ENCODE measurements at regions not wholly inside any gene's neighbourhood (a gene's known extent, or its start where the extent isn't known, plus 50 kb on each side); places are given as distances from the start of the nearest gene placed in this dataset.

DNA sequence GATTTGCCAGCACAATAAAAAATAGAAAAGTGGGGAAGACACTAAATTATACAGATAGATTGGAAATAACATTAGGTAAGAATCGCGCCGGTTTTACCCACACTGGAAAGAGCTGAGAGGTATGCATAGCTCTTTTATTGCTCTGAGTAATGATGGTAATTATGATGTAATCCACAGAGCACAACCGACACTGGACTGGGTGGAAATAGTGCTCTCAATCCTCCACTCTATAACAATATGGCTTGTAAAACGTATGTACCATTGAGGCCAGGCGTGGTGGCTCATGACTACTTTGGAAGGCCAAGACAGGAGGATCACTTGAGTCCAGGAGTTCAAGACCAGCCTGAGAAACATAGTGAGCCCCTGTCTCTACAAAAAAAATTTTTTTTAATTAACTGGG lies 104.3 kb upstream of the RAPGEF2 start:
- no peak for DNase-seq
- Histone ChIP-seq H3K9me3 (ENCODE audit: control insufficient read depth, low read length) (no peaks in the 10 kb centered on the region), H3K27me3 (ENCODE audit: control insufficient read depth, insufficient read depth, low read length, poor library complexity, severe bottlenecking) (no peaks in the 10 kb centered on the region), H3K4me1 (ENCODE audit: control insufficient read depth, insufficient read depth, low read length) (no peaks in the 10 kb centered on the region), H3K9ac (ENCODE audit: extremely low read depth, low read length, poor library complexity, severe bottlenecking) (no peak overlapping the region), H3K36me3 (ENCODE audit: control insufficient read depth, insufficient read depth, low read length) (no peaks in the 10 kb centered on the region), H3K4me3 (ENCODE audit: low read length) (no peak overlapping the region), H3K27ac (ENCODE audit: low read depth, low read length) (no peak overlapping the region)
- Mint-ChIP-seq H3K4me1 (peaks cover 4% of the 10 kb centered on the region), H3K9me3 (no peaks in the 10 kb centered on the region), H3K27me3 (ENCODE audit: insufficient read depth) (no peaks in the 10 kb centered on the region), H3K4me3 (no peak overlapping the region), H3K27ac (no peak overlapping the region), H3K36me3 (ENCODE audit: low read depth) (no peaks in the 10 kb centered on the region)
- WGBS, 2 experiments (ENCODE audit: insufficient coverage in 1 of 2, insufficient read length in 1 of 2) = 94 to 95% methylated on average over 6 of the region's 6 CpGs
- TF ChIP-seq, protein P1, sequence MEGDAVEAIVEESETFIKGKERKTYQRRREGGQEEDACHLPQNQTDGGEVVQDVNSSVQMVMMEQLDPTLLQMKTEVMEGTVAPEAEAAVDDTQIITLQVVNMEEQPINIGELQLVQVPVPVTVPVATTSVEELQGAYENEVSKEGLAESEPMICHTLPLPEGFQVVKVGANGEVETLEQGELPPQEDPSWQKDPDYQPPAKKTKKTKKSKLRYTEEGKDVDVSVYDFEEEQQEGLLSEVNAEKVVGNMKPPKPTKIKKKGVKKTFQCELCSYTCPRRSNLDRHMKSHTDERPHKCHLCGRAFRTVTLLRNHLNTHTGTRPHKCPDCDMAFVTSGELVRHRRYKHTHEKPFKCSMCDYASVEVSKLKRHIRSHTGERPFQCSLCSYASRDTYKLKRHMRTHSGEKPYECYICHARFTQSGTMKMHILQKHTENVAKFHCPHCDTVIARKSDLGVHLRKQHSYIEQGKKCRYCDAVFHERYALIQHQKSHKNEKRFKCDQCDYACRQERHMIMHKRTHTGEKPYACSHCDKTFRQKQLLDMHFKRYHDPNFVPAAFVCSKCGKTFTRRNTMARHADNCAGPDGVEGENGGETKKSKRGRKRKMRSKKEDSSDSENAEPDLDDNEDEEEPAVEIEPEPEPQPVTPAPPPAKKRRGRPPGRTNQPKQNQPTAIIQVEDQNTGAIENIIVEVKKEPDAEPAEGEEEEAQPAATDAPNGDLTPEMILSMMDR (conservative IDR thresholded peaks at IDR 0.05) = no peak

DNA sequence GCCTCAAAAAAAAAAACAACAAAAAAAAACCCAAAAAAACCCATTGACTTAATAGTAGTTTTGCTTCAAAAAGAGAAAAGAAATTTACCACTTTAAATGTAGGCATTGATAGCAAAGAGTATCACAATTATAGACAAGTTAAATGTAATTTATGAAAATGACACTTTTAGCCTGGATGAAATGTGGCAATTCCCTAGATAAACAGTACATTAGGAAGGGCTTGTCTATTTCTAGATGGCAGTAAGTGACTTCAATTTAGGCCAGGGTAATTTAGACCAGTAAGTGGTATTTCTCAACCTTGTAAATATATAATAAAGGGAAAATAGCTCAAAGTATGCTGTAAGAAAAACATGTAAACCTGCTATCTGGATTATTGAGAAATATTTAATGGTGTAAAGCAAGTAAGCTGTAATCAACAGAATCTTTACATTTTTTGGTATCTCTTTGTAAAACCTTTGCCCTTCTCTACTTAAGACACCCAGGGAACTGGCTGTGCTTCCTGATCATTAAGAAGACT lies 103.7 kb upstream of the RAPGEF2 start:
- H3K27me3 Mint-ChIP-seq (ENCODE audit: insufficient read depth) = no peaks in the 10 kb centered on the region

DNA sequence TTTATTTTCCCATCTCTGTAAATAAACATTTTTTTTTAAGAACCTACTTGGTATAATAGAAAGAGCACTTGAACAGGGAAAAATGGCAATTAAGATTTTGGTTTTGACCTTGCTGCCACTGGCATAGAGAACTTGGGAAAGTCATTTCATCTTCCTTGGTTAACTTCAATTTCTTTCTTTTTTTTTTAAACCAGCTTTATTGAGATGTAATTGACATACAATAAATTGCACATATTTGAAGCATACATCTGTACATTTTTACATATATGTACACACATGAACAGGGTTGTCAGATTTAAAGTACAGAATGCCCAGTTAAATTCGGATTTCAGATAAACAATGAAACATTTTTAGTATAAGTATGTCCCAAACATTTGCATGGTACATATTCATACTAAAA lies 103.0 kb upstream of the RAPGEF2 start:
- Mint-ChIP-seq H3K4me1 (peaks cover 4% of the 10 kb centered on the region), H3K27ac (no peak overlapping the region), H3K36me3 (ENCODE audit: low read depth) (no peaks in the 10 kb centered on the region), H3K27me3 (ENCODE audit: insufficient read depth) (no peaks in the 10 kb centered on the region), H3K9me3 (no peaks in the 10 kb centered on the region), H3K4me3 (no peak overlapping the region)
- TF ChIP-seq, protein P1 (conservative IDR thresholded peaks at IDR 0.05) = no peak
- Histone ChIP-seq H3K27me3 (ENCODE audit: control insufficient read depth, insufficient read depth, low read length, poor library complexity, severe bottlenecking) (no peaks in the 10 kb centered on the region), H3K27ac (ENCODE audit: low read depth, low read length) (no peak overlapping the region), H3K9me3 (ENCODE audit: control insufficient read depth, low read length) (no peaks in the 10 kb centered on the region), H3K4me1 (ENCODE audit: control insufficient read depth, insufficient read depth, low read length) (no peaks in the 10 kb centered on the region), H3K9ac (ENCODE audit: extremely low read depth, low read length, poor library complexity, severe bottlenecking) (no peak overlapping the region), H3K36me3 (ENCODE audit: control insufficient read depth, insufficient read depth, low read length) (no peaks in the 10 kb centered on the region), H3K4me3 (ENCODE audit: low read length) (no peak overlapping the region)
- no peak for DNase-seq
- WGBS, 2 experiments (ENCODE audit: insufficient coverage in 1 of 2, insufficient read length in 1 of 2) = 78% methylated on average over 1 of the region's 1 CpG; no CpG with 5 or more reads in 1 of the 2 experiments

More for the DNA sequence above, 103.7 kb upstream of the RAPGEF2 start:
- Histone ChIP-seq H3K27me3 (ENCODE audit: control insufficient read depth, insufficient read depth, low read length, poor library complexity, severe bottlenecking) (no peaks in the 10 kb centered on the region), H3K4me3 (ENCODE audit: low read length) (no peak overlapping the region), H3K4me1 (ENCODE audit: control insufficient read depth, insufficient read depth, low read length) (no peaks in the 10 kb centered on the region), H3K9me3 (ENCODE audit: control insufficient read depth, low read length) (no peaks in the 10 kb centered on the region), H3K9ac (ENCODE audit: extremely low read depth, low read length, poor library complexity, severe bottlenecking) (no peak overlapping the region), H3K36me3 (ENCODE audit: control insufficient read depth, insufficient read depth, low read length) (no peaks in the 10 kb centered on the region), H3K27ac (ENCODE audit: low read depth, low read length) (no peak overlapping the region)
- H3K4me1 Mint-ChIP-seq = peaks cover 4% of the 10 kb centered on the region
- H3K36me3 Mint-ChIP-seq (ENCODE audit: low read depth) = no peaks in the 10 kb centered on the region
- DNase-seq = no peak
- no peaks in the 10 kb centered on the region for H3K9me3 Mint-ChIP-seq
- no peak overlapping the region for H3K27ac Mint-ChIP-seq
- no peak overlapping the region for H3K4me3 Mint-ChIP-seq
- TF ChIP-seq, protein P1 (conservative IDR thresholded peaks at IDR 0.05) = no peak
